HG02759 (cell line): ENCODE measurements at regions not wholly inside any gene's neighbourhood (a gene's known extent, or its start where the extent isn't known, plus 50 kb on each side); places are given as distances from the start of the nearest gene placed in this dataset.

ENCODE experiments used
- ATAC-seq: cut with Tn5 transposase; IDR thresholded peaks from one replicate; pipeline ENCODE4 v1.9.1; 2021; ENCODE audit warnings: mild to moderate bottlenecking, moderate library complexity; ENCODE audit not compliant: unreplicated experiment

DNA sequence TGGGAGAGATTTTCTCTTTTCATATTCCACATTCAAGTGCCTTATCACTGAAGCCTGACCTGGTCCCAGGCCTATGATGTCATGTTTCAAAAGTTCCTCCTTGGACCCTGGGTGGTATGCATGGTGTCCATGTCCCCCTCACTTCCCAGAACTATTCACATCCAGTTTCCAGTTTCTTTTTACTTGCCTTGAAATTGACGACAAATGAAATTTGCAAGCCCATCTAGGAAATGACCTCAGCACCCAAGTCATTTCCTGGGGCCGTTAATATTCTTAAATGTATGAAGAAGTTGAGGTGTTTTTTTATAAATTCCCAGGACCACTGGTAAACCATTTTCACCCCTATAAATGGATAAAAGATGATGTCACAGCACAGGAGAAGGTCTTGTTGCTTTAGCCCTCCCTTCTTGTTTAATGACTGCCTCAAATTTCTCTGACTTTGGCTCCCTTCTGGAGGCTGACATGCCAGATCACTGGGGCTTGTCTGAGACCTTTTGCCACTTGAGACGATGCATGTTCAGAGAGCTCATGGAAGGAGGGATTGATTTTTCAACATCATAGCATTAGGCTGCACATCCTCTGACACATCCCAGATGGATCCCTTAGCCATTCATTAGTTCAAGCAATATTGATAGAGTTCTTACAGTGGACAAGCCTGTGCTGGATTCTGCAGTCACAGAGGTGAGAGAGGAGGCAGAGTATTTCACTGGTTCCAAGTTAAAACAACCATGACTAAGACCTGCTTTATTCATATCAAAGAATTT, 221.3 kb downstream of the PLPP3 start:
- ATAC-seq = no peak

- ATAC-seq = no peak
Measured at GRCh38 chr1:56356376-56356990, 222.9 kb downstream of the PLPP3 start.

DNA sequence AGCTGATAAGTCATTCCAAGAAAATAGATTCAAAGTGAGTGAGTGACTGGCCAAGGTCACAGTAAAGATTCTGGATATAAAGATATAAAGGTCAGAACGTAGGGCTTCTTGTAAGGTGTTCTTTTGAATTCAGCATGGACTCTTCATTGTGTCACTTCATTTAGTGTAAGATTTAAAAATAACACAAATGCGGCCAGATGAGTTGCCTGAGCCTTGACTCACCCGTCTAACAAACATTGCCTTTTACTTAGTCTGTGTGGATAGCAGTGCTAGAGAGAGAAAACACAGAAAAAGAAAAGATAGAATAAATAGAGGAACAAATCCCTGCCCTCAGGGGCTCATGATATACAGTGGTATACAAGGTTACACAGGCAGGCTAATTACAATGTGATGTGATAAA, 223.4 kb downstream of the PLPP3 start:
- no peak for ATAC-seq

DNA sequence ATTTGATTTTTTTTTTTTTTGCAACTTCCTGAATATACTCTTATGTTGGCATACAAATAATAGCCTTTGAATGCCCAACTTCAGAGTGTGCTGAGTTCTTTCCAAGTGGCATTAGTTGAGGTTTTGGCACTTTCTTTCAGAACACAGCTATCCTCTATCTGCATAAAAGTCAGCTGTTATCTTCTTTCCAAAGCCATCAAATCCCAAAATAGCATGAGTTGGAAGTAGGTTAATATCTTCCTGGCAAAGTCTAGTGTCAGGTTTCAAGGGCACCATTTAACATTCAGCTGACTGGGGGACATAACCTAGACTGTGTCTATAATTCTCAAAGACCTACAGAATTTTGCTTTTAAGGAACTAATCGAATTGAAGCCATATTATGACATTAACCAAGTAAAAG, 223.9 kb downstream of the PLPP3 start:
- no peak for ATAC-seq

DNA sequence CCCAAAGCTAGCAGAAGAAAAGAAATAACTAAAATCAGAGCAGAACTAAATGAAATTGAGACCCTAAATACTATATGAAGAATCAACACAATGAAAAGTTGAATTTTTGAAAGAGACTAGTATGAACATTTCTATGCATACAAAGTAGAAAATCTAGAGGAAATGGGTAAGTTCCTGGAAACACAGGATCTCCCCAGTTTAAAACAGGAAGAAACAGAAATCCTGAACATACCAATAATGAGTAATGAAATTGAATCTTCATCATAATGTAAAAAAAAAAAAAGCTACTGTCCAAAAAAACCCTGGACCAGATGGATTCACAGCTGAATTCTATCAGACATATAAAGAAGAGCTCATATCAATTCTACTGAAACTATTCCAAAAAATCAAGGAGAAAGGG, 233.5 kb downstream of the PLPP3 start:
- no peak for ATAC-seq

- no peak for ATAC-seq
Measured at GRCh38 chr1:56340977-56341376, 238.4 kb downstream of the PLPP3 start.

DNA sequence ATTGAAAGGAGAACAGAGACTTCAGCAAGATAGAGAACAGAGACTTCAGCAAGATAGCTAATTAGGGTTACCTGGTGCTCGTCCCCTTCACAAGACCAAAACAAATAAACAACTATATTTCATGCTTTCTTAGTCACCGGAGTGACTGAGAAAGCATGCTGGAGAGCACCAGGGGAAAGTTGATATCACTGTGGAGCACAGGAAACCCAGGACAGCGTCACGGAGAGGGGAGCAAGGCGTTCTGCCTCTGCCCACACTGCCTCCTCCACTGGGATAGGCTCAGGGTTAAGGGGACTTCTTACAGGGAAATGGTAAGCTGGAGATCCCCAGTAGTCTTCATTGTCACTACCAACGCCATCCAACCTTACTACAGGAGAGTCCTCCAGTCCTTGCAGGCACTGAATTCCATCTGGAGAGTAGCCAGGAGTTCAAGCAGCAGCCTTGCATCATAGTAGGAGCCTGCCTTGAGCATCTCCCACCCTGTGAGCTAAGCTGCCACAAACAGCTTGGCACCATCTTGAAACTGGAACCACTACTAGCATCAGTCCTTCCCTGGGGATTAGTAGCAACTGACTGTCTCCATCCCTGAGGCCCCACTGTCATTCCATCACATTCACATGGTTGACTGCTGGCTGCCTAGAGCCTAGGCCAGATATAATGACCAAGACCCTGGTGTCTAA, 239.4 kb downstream of the PLPP3 start:
- no peak for ATAC-seq

DNA sequence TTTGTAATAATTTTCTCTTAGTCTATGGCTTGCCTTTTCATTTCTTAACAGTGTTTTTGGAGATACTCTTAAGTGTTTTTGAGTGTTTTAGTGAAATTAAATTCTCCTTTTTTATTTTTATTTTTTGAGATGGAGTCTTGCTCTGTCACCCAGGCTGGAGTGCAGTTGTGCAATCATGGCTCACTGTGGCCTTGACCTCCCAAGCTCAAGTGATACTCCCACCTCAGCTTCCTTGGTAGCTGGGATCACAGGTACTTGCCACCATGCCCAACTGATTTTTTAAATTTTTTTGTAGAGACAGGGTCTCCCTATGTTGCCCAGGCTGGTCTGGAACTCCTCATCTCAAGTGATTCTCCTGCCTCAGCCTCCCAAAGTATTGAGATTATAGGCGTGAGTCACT, 240.3 kb downstream of the PLPP3 start:
- ATAC-seq = no peak

GRCh38 chr1:56336982-56337381, 242.4 kb downstream of the PLPP3 start:
- ATAC-seq = no peak

GRCh38 chr1:56335394-56335793, 244.0 kb downstream of the PLPP3 start:
- ATAC-seq = no peak

- ATAC-seq = no peak
Measured at GRCh38 chr1:56334047-56334446, 245.3 kb downstream of the PLPP3 start.

DNA sequence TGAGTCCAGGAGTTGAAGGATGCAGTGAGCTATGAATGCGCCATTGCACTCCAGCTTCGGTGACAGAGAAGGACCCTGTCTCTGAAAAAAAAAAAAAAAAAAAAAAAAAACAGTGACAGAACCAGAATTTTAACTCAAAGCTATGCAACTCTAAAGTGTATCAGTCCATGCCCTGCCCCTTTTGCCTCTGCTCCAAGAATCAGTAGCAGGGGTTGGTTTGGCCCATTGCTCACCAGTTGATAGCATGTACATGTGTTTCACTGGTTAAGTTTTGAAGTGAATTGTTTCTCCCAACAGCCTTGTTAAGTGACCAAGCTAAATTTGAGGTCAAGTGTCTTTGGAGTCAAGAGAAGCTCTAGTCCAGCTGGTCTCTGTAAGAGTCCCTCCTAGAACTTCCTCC, 245.9 kb downstream of the PLPP3 start:
- ATAC-seq = no peak

- no peak for ATAC-seq
Measured at GRCh38 chr1:56331892-56332567, 247.3 kb downstream of the PLPP3 start.

DNA sequence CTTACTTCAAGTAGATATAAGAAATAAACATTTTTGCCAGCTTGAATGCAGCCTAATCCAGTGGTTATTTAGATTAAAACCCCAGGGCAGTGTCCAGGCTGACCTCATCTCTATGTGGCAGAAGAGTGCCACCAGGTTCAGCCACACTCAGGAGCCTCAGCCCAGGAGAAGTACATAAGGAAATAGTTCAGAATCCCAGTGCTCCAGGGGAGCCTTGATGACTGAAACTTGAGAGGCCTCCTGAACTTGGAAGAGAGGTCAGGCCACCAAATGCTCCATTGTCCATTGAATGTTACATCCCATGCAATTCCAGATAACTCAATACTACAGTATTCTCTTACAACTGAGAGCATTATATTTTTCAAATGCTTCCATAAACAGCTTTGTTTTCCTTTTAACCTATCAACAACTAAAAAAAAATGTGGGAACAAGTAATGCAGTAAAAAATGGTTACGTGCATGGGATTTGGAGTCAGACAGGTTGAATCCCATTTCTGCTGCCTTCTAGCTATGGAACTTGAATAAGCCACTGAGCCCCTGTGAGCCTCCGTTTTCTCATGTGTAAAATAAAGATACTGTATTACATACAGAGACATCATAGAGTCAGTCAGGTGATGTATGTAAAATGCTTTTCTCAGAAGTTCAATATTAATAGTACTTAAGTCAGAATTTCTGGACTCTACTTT, 248.0 kb downstream of the PLPP3 start:
- ATAC-seq = no peak

GRCh38 chr1:56330391-56331026, 248.9 kb downstream of the PLPP3 start:
- peak; percentile 92 for ATAC-seq

- no peak for ATAC-seq
Measured at GRCh38 chr1:56329970-56330369, 249.4 kb downstream of the PLPP3 start.

GRCh38 chr1:56327195-56327594, 252.2 kb downstream of the PLPP3 start:
- ATAC-seq = no peak

DNA sequence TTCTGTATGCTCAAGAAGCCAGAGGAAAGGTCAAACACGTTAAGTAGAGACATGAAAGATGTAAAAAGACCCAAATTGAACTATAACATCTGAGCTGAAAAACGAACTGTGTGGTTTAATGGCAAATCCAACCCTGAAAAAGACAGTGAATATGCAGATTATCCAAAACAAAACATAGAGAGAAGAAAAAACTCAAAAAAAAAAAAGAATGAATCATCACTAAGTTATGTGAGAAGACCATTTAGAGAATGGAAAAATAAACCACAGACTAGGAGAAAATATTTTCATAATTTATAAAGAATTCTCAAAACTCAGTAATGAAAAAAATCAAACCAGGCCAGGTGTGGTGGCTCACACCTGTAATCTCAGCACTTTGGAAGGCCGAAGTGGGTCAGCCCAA, 253.3 kb downstream of the PLPP3 start:
- no peak for ATAC-seq

DNA sequence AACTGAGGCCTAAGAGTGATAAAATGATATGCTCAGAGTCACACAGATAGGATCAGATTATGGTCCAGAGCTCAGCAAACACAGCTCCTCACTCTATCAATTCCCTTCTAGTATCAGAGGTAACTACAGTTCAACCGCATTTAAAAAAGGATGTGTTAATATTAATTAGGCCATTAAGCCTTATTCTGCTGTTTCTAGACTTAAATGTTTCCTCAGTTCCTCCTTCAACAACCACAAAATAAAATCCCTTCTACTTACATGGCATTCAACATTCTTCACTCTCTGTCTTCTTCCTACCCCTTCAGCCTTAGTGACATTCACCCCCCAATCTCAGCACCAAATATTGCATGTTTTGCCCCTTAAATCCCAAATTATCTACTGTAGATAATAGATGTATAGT, 254.9 kb downstream of the PLPP3 start:
- ATAC-seq = no peak

- no peak for ATAC-seq
Measured at GRCh38 chr1:56322211-56322610, 257.2 kb downstream of the PLPP3 start.

- ATAC-seq = no peak
Measured at GRCh38 chr1:56321150-56321490, 258.2 kb downstream of the PLPP3 start.
